ENCODE measurements at regions not wholly inside any gene's neighbourhood (a gene's known extent, or its start where the extent isn't known, plus 50 kb on each side); places are given as distances from the start of the nearest gene placed in this dataset.
"Not testable (repeated sequence)": the region's sequence is repeated elsewhere in the genome, so short reads cannot be mapped to it uniquely, and the experiment has no call there.

GRCh38 chr5:62956597-62956996 lies 378.0 kb downstream of the LRRC70 start:
- FAIRE-seq, result no peak

GRCh38 chr5:62954578-62954977 lies 376.0 kb downstream of the LRRC70 start:
- FAIRE-seq, result no peak

GRCh38 chr5:62948301-62948700 lies 369.7 kb downstream of the LRRC70 start:
- no peak for FAIRE-seq

GRCh38 chr5:62942384-62942783 lies 363.8 kb downstream of the LRRC70 start:
- FAIRE-seq, result no peak

- no peak for FAIRE-seq
Observed at GRCh38 chr5:62938927-62939326, 360.3 kb downstream of the LRRC70 start.

- FAIRE-seq, result no peak
Observed at GRCh38 chr5:62937661-62938558, 359.3 kb downstream of the LRRC70 start.

GRCh38 chr5:62935660-62936059 lies 357.0 kb downstream of the LRRC70 start:
- FAIRE-seq, result no peak

- no peak for FAIRE-seq
Observed at GRCh38 chr5:62934319-62934718, 355.7 kb downstream of the LRRC70 start.

GRCh38 chr5:62933261-62933660 lies 354.6 kb downstream of the LRRC70 start:
- FAIRE-seq, result no peak

GRCh38 chr5:62931153-62931950 lies 352.7 kb downstream of the LRRC70 start:
- no peak for FAIRE-seq

GRCh38 chr5:62922191-62922590 lies 343.6 kb downstream of the LRRC70 start:
- no peak for FAIRE-seq

- no peak for FAIRE-seq
Observed at GRCh38 chr5:62920856-62921255, 342.2 kb downstream of the LRRC70 start.

- no peak for FAIRE-seq
Observed at GRCh38 chr5:62909326-62909725, 330.7 kb downstream of the LRRC70 start.

GRCh38 chr5:62902126-62902525 lies 323.5 kb downstream of the LRRC70 start:
- no peak for FAIRE-seq

GRCh38 chr5:62900976-62901375 lies 322.4 kb downstream of the LRRC70 start:
- FAIRE-seq, result no peak

GRCh38 chr5:62896121-62896893 lies 317.7 kb downstream of the LRRC70 start:
- FAIRE-seq, result no peak

GRCh38 chr5:62886603-62887315 lies 308.1 kb downstream of the LRRC70 start:
- FAIRE-seq, result no peak

- not testable (repeated sequence) for FAIRE-seq
Observed at GRCh38 chr5:62837330-62837729, 258.7 kb downstream of the LRRC70 start.

- FAIRE-seq, result no peak
Observed at GRCh38 chr5:62829604-62829986, 251.0 kb downstream of the LRRC70 start.

GRCh38 chr5:62828742-62829603 lies 250.4 kb downstream of the LRRC70 start:
- FAIRE-seq, result no peak

- no peak for FAIRE-seq
Observed at GRCh38 chr5:62825623-62826220, 247.1 kb downstream of the LRRC70 start.
